ENCODE measurements at regions not wholly inside any gene's neighbourhood (a gene's known extent, or its start where the extent isn't known, plus 50 kb on each side); places are given as distances from the start of the nearest gene placed in this dataset.

- TF ChIP-seq CTCF (IDR thresholded peaks at IDR 0.05; ENCODE audit: insufficient read depth, low read length, poor library complexity, severe bottlenecking) = no peak
- TF ChIP-seq EZH2phosphoT487 (conservative IDR thresholded peaks at IDR 0.05; ENCODE audit: low read length) = no peak
These were observed 62.6 kb upstream of the CTLA4 start for GRCh38 chr2:203804764-203805485.

Measured in SU-DHL-6 (cell line).